ENCODE measurements at regions not wholly inside any gene's neighbourhood (a gene's known extent, or its start where the extent isn't known, plus 50 kb on each side); places are given as distances from the start of the nearest gene placed in this dataset.
A peak's percentile ranks its signal among the peaks of the same experiment; 100 is the strongest.
"Not testable (repeated sequence)": the region's sequence is repeated elsewhere in the genome, so short reads cannot be mapped to it uniquely, and the experiment has no call there.

- DNase-seq (ENCODE audit: low read depth in 4 of 4, low spot score in 1 of 4), result no peak
These were observed 59.6 kb downstream of the RNF187 start for GRCh38 chr1:228546541-228547463.

- DNase-seq (ENCODE audit: low read depth in 4 of 4, low spot score in 1 of 4), result no peak
These were observed 60.2 kb downstream of the RNF187 start for GRCh38 chr1:228547464-228547792.

GRCh38 chr1:228548788-228549187 lies 61.6 kb downstream of the RNF187 start:
- DNase-seq (ENCODE audit: low read depth in 4 of 4, low spot score in 1 of 4), result no peak

- DNase-seq (ENCODE audit: low read depth in 4 of 4, low spot score in 1 of 4), result no peak
These were observed 65.5 kb downstream of the RNF187 start for GRCh38 chr1:228552596-228553176.

GRCh38 chr1:228554107-228554506 lies 66.9 kb downstream of the RNF187 start:
- no peak for DNase-seq (ENCODE audit: low read depth in 4 of 4, low spot score in 1 of 4)

GRCh38 chr1:228555074-228555994 lies 68.2 kb downstream of the RNF187 start:
- peak in 1 of 4 experiments; percentile 11 for DNase-seq (ENCODE audit: low read depth in 4 of 4, low spot score in 1 of 4)

- DNase-seq (ENCODE audit: low read depth in 4 of 4, low spot score in 1 of 4), result not testable (repeated sequence)
These were observed 69.7 kb downstream of the RNF187 start for GRCh38 chr1:228556634-228557430.
